NB4 (cell line): ENCODE measurements at regions not wholly inside any gene's neighbourhood (a gene's known extent, or its start where the extent isn't known, plus 50 kb on each side); places are given as distances from the start of the nearest gene placed in this dataset.

Source experiments
- DNase-seq: peaks from one replicate; pipeline ENCODE4 v3.0.0; 2010; ENCODE audit warnings: low read depth
- H3K4me3 ChIP-seq: one replicate; pipeline ENCODE4 v1.5.1; 2011; ENCODE audit warnings: mild to moderate bottlenecking, low read depth, low read length, moderate library complexity
- MYC ChIP-seq: IDR thresholded peaks from 2 replicates; pipeline ENCODE4 v1.6.1; 2011; ENCODE audit warnings: low read depth, low read length
- POLR2A ChIP-seq: IDR thresholded peaks from 2 replicates; pipeline ENCODE4 v1.6.1; 2011; ENCODE audit warnings: mild to moderate bottlenecking; ENCODE audit not compliant: insufficient read length; ENCODE audit errors: extremely low read depth
- TF ChIP-seq, protein P1 (sequence below): IDR thresholded peaks from one replicate; pipeline ENCODE4 v1.5.1; 2012; ENCODE audit warnings: low read depth, low read length
- TF ChIP-seq, protein P2 (sequence below): IDR thresholded peaks from 2 replicates; pipeline ENCODE4 v1.6.1; 2011; ENCODE audit warnings: low read depth, low read length

DNA sequence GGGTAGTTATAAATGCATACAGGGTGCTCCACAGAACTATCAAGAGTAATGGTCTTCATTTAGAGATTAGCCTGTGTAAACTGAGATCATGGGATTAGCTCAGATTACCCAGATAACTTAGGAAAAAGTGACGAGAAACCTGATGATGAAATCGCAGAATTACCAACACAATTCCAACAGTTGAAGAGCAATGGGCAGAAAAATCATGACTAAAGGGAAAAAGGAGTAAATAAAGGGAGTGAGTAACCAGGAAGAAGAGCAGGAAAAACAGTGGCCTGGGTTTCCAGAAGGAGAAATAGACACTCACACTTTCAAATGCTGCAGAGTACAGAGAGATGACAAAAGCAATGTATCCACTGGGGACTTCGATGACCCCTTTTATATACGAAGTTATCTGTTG is 817.3 kb downstream of the TRIML1 start:
- H3K4me3 ChIP-seq = no peak overlapping the region
- DNase-seq = no peak
- TF ChIP-seq, protein P1, sequence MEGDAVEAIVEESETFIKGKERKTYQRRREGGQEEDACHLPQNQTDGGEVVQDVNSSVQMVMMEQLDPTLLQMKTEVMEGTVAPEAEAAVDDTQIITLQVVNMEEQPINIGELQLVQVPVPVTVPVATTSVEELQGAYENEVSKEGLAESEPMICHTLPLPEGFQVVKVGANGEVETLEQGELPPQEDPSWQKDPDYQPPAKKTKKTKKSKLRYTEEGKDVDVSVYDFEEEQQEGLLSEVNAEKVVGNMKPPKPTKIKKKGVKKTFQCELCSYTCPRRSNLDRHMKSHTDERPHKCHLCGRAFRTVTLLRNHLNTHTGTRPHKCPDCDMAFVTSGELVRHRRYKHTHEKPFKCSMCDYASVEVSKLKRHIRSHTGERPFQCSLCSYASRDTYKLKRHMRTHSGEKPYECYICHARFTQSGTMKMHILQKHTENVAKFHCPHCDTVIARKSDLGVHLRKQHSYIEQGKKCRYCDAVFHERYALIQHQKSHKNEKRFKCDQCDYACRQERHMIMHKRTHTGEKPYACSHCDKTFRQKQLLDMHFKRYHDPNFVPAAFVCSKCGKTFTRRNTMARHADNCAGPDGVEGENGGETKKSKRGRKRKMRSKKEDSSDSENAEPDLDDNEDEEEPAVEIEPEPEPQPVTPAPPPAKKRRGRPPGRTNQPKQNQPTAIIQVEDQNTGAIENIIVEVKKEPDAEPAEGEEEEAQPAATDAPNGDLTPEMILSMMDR = no peak
- TF ChIP-seq MYC (no peak), POLR2A (no peak)
- TF ChIP-seq, protein P2, sequence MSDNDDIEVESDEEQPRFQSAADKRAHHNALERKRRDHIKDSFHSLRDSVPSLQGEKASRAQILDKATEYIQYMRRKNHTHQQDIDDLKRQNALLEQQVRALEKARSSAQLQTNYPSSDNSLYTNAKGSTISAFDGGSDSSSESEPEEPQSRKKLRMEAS = no peak

DNA sequence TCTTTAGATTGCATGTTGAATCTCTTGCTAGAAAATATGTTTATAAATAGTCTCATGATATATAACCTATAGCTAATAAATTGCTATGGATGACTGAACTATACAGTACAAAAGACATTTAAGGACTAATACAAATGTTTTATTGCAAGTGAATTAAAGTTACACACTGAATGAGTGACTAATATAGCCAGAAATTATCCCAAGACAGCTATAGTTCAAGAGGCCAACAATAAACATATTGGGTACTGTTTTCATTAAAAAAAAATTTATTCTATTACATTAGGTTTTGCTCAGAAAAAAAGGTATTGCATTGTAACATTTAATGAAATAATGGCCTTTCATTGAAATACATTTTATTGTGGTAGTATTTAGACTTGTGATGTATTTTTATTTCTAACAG is 819.1 kb downstream of the TRIML1 start:
- no peak overlapping the region for H3K4me3 ChIP-seq
- no peak for DNase-seq
- TF ChIP-seq, protein P2 = no peak
- TF ChIP-seq POLR2A = no peak
- TF ChIP-seq, protein P1 = no peak
- no peak for TF ChIP-seq MYC

DNA sequence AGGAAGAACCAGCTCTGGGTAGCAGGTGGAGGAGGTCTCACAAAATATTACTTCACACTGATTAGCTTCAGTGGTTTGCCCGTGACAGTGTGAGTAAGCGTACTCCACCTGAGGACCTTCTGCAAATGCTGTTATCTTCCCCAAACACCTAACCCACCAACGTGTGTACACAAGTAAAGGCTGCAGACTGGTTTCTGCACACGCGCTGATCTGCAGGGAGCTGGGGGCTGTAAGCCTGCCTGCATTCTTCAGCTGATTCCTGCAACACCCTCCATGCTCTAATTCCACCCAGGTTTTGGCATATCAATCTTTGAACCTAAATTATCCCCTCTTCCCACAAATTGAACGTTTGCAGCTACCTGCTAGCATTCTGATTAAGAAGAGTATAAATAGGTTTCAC is 820.2 kb downstream of the TRIML1 start:
- DNase-seq = no peak

DNA sequence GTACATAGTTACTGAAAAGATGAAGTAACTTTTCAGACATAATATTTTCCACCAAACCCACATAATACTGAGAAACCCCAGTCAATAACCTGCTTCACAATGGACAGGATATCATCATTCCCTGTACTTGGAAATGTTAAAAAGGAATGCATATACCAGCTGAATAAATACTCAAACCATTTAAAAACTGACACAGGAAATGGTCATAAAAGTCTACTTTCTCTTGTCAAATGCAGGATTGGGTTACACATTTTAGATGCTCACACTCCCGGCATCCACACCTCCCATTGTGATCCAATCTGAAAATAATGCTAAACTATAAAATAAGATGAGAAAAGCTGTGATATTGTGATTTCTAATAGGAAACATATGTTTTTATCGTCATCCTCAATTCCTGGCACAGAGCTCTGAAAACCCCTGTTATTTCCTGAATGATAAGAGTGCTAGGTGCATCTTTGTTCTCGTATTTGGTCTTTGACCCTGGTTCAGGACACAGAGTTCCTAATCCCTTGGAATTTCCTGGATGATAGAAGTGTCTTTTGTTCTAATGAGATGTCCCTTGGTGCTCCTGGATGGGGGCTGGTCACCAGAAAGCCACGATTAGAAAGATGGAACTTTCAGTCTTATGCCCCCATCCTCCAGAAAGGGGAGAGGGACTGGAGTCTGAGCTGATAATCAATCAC is 821.3 kb downstream of the TRIML1 start:
- no peak for DNase-seq
- H3K4me3 ChIP-seq = no peak overlapping the region
- TF ChIP-seq, protein P2 = no peak
- TF ChIP-seq, protein P1 = no peak
- TF ChIP-seq POLR2A (no peak), MYC (no peak)

More for the DNA sequence above, 820.2 kb downstream of the TRIML1 start:
- H3K4me3 ChIP-seq = no peak overlapping the region
- no peak for TF ChIP-seq POLR2A

DNA sequence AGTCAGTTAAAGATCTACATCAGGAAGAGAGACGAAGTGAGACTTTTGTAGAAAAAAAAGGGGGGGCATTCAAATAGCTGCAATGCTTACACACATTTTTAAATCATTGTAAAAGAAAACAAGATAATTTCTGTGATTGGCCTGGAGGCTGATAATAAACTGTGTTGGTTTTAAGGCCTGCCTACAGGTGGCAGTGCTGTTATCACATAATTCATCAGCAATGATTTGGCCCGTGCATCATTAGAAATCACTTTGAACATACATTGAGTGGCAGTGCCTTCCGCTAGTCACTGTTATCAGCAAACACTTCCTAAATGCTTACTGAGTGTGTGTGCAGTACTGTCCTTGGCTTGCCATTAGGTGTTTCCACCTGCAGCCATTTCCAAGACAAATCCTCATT is 831.9 kb downstream of the TRIML1 start:
- TF ChIP-seq, protein P1 = peak; percentile 39
- TF ChIP-seq, protein P2 = no peak
- TF ChIP-seq POLR2A = no peak
- TF ChIP-seq MYC = no peak
- no peak overlapping the region for H3K4me3 ChIP-seq
- peak; percentile 31 for DNase-seq

DNA sequence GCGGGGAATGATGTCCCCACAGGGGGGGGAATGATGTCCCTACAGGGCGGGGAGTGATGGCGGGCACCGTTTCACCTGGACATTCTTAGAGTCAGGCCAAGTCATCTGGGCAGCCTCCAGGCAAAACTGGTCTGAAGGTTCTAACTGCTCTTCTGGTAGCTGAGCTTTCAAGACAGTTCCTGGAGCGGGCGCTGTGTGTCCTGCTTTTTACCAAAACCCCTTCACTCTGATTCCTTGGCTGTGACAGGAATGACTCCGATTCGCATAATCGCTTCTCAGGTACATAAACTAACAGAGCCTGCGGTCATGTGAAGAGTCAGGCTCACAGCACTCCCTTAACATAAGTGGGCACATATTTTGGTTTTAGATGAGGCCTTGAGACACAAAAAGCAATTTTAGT is 836.0 kb downstream of the TRIML1 start:
- TF ChIP-seq MYC (no peak), POLR2A (no peak)
- TF ChIP-seq, protein P2 = no peak
- TF ChIP-seq, protein P1 = no peak
- no peak for DNase-seq
- H3K4me3 ChIP-seq = no peak overlapping the region
